SK-N-SH (cell line): ENCODE measurements at regions not wholly inside any gene's neighbourhood (a gene's known extent, or its start where the extent isn't known, plus 50 kb on each side); places are given as distances from the start of the nearest gene placed in this dataset.

ENCODE experiments used
- CTCF ChIA-PET: fragments of 300-600, 350-600 bp; formaldehyde crosslinking; extraction: SDS; loops from one replicate; lab custom pipeline; 2021; lab: Yijun Ruan, JAX
- POLR2A ChIA-PET: fragments of 350-600 bp; sonication (Branson Sonifier 250); formaldehyde crosslinking; extraction: SDS; loops from one replicate; lab custom pipeline; 2020; ENCODE audit warnings: antibody characterized with exemption, inconsistent platforms; lab: Yijun Ruan, JAX
- DNase-seq: peaks from one replicate; pipeline ENCODE4 v3.0.0; 2012
- H2AFZ ChIP-seq: fragments of 200-600 bp; sonication (generic); 2 replicates; pipeline ENCODE4 v1.8.1; 2016; ENCODE audit warnings: antibody characterized with exemption, mild to moderate bottlenecking, low read depth
- H3F3A ChIP-seq: fragments of 200-600 bp; sonication (generic); replicated peaks from 2 replicates; pipeline ENCODE3; 2016; ENCODE audit warnings: antibody characterized with exemption, mild to moderate bottlenecking; ENCODE audit not compliant: insufficient read depth
- H3K27ac ChIP-seq, 2 experiments: fragments of 200-500 bp in 1 of 2; fragments of 200-600 bp in 1 of 2; sonication (Bioruptor generic) in 1 of 2; sonication (generic), shearing (Covaris generic) in 1 of 2; 2 replicates each; pipeline versions ENCODE4 v1.5.1 to v1.6.1; 2014 to 2016; ENCODE audit warnings: low read depth in 2 of 2, inconsistent platforms in 1 of 2, low read length in 1 of 2, mild to moderate bottlenecking in 1 of 2, mixed read lengths in 1 of 2
- H3K27me3 ChIP-seq: fragments of 200-600 bp; sonication (generic), shearing (Covaris generic); 2 replicates; pipeline ENCODE4 v1.6.1; 2016; ENCODE audit warnings: mixed run types; ENCODE audit not compliant: insufficient read depth
- H3K36me3 ChIP-seq, 2 experiments: fragments of 200-500 bp in 1 of 2; fragments of 200-600 bp in 1 of 2; sonication (Bioruptor generic) in 1 of 2; sonication (generic) in 1 of 2; replicated peaks in 1 of 2; 2 replicates each; pipeline versions ENCODE3 to v1.5.1; 2014 to 2016; ENCODE audit warnings: low read length in 1 of 2, mild to moderate bottlenecking in 1 of 2; ENCODE audit not compliant: insufficient read depth in 2 of 2, control insufficient read depth in 1 of 2
- H3K4me1 ChIP-seq, 2 experiments: fragments of 200-500 bp in 1 of 2; fragments of 200-600 bp in 1 of 2; sonication (Bioruptor generic) in 1 of 2; sonication (generic), shearing (Covaris generic) in 1 of 2; 2 replicates each; pipeline versions ENCODE4 v1.5.1 to v1.6.1; 2014 to 2016; ENCODE audit warnings: low read depth in 1 of 2, low read length in 1 of 2, mixed run types in 1 of 2; ENCODE audit not compliant: insufficient read depth in 2 of 2, control insufficient read depth in 1 of 2
- H3K4me2 ChIP-seq: fragments of 200-600 bp; sonication (generic), shearing (Covaris generic); 2 replicates; pipeline ENCODE4 v1.6.1; 2017; ENCODE audit warnings: mixed run types
- H3K4me3 ChIP-seq, 2 experiments: fragments of 200-500 bp in 1 of 2; fragments of 200-600 bp in 1 of 2; sonication (Bioruptor generic) in 1 of 2; sonication (generic), shearing (Covaris generic) in 1 of 2; 2 replicates each; pipeline versions ENCODE4 v1.5.1 to v1.8.1; 2014 to 2016; ENCODE audit warnings: low read depth in 2 of 2, inconsistent platforms in 1 of 2, low read length in 1 of 2, mild to moderate bottlenecking in 1 of 2, mixed read lengths in 1 of 2, moderate library complexity in 1 of 2
- H3K79me2 ChIP-seq: fragments of 200-600 bp; sonication (generic); 2 replicates; pipeline ENCODE4 v1.8.1; 2017; ENCODE audit warnings: mild to moderate bottlenecking; ENCODE audit not compliant: insufficient read depth
- H3K9ac ChIP-seq: fragments of 200-600 bp; sonication (generic); 2 replicates; pipeline ENCODE4 v1.6.1; 2017; ENCODE audit warnings: mixed run types
- H3K9me2 ChIP-seq: fragments of 200-600 bp; sonication (generic); 2 replicates; pipeline ENCODE4 v1.6.1; 2017; ENCODE audit warnings: mixed run types
- H3K9me3 ChIP-seq: fragments of 200-600 bp; sonication (generic); 2 replicates; pipeline ENCODE4 v1.6.1; 2017; ENCODE audit warnings: mixed run types, mild to moderate bottlenecking, moderate library complexity
- H4K20me1 ChIP-seq: fragments of 200-600 bp; sonication (generic); 2 replicates; pipeline ENCODE4 v1.6.1; 2017; ENCODE audit warnings: mild to moderate bottlenecking, mixed run types; ENCODE audit not compliant: insufficient read depth
- GATA2 ChIP-seq: sonication (generic); formaldehyde crosslinking; IDR thresholded peaks from 2 replicates; pipeline ENCODE4 v1.5.0; 2020; ENCODE audit warnings: mild to moderate bottlenecking, missing genetic modification reagents
- SIN3A ChIP-seq: IDR thresholded peaks from 2 replicates; pipeline ENCODE4 v1.6.1; 2012; ENCODE audit warnings: low read depth, mild to moderate bottlenecking, low read length, moderate library complexity, borderline replicate concordance
- WGBS: methylation state at CpG from one replicate; pipeline ENCODE4 v1.1.6; 2017; ENCODE audit warnings: low lambda C conversion rate; 5-methylcytosine and 5-hydroxymethylcytosine counted together
- TF ChIP-seq, protein P1 (sequence below): fragments of 200-600 bp; sonication (generic); IDR thresholded peaks from 2 replicates; pipeline ENCODE4 v1.6.1; 2017; ENCODE audit warnings: antibody characterized with exemption, mild to moderate bottlenecking, moderate library complexity
- TF ChIP-seq, protein P2 (sequence below): IDR thresholded peaks from 2 replicates; pipeline ENCODE4; 2012
- TF ChIP-seq, protein P3 (sequence below): fragments of 150-350 bp; IDR thresholded peaks from 2 replicates; pipeline ENCODE4 v1.6.1; 2017; ENCODE audit warnings: antibody characterized with exemption, low read length, low read depth, borderline replicate concordance

- H3K27me3 ChIP-seq: peaks cover 11% of the 10 kb centered on the region; the same call in 1 of the 2 replicates
- H3K4me2 ChIP-seq: no peak overlapping the region
- no peak overlapping the region for H3K27ac ChIP-seq
- no peaks in the 10 kb centered on the region for H3K9me2 ChIP-seq
- peaks cover 12% of the 10 kb centered on the region for H3F3A ChIP-seq
- H4K20me1 ChIP-seq: 0 out of 2 replicates have a peak, but pooled peaks cover 3% of the 10 kb centered on the region
- H3K36me3 ChIP-seq: no peaks in the 10 kb centered on the region
- peaks cover 0 to 23% of the 10 kb centered on the region in 2 experiments; a peak in 3 of 4 replicates for H3K4me1 ChIP-seq
- ChIA-PET CTCF (interaction anchor here (0.9 kb wide), 1 partner anchor 38 kb away, joined by 3 read pairs; no protein-coding TSS in a partner anchor), POLR2A (no interaction called here)
- no peak overlapping the region for H3K4me3 ChIP-seq
- no peak overlapping the region for H3K9ac ChIP-seq
- 34% methylated on average over 4 of the region's 4 CpGs for WGBS
- H2AFZ ChIP-seq: no peak overlapping the region
- no peaks in the 10 kb centered on the region for H3K79me2 ChIP-seq
- DNase-seq: no peak
- H3K9me3 ChIP-seq: no peaks in the 10 kb centered on the region
- TF ChIP-seq, protein P1, sequence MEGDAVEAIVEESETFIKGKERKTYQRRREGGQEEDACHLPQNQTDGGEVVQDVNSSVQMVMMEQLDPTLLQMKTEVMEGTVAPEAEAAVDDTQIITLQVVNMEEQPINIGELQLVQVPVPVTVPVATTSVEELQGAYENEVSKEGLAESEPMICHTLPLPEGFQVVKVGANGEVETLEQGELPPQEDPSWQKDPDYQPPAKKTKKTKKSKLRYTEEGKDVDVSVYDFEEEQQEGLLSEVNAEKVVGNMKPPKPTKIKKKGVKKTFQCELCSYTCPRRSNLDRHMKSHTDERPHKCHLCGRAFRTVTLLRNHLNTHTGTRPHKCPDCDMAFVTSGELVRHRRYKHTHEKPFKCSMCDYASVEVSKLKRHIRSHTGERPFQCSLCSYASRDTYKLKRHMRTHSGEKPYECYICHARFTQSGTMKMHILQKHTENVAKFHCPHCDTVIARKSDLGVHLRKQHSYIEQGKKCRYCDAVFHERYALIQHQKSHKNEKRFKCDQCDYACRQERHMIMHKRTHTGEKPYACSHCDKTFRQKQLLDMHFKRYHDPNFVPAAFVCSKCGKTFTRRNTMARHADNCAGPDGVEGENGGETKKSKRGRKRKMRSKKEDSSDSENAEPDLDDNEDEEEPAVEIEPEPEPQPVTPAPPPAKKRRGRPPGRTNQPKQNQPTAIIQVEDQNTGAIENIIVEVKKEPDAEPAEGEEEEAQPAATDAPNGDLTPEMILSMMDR: 0 out of 2 replicates have a peak, but pooled peaks have one; percentile 11
- TF ChIP-seq GATA2: no peak
These were observed 155.0 kb downstream of the DAD1 start for GRCh38 chr14:22434030-22434429.

- WGBS: 5% methylated on average over 4 of the region's 4 CpGs
- ChIA-PET POLR2A (no interaction called here), CTCF (no interaction called here)
- no peak for DNase-seq
- Histone ChIP-seq H3K9ac (no peak overlapping the region), H3F3A (peaks cover 12% of the 10 kb centered on the region), H3K79me2 (no peaks in the 10 kb centered on the region), H3K36me3 (no peaks in the 10 kb centered on the region), H3K27me3 (peaks cover 21% of the 10 kb centered on the region; the same call in 1 of the 2 replicates), H3K4me3 (no peak overlapping the region), H3K9me2 (no peaks in the 10 kb centered on the region), H2AFZ (no peak overlapping the region), H3K4me1 (peaks cover 0 to 28% of the 10 kb centered on the region in 2 experiments; a peak in 3 of 4 replicates), H3K27ac (peak overlapping the region in 1 of 2 experiments; percentile 14; a peak in 1 of 4 replicates), H3K9me3 (no peaks in the 10 kb centered on the region), H3K4me2 (peak overlapping the region; percentile 59; the same call in 1 of the 2 replicates), H4K20me1 (0 out of 2 replicates have a peak, but pooled peaks cover 3% of the 10 kb centered on the region)
- no peak for TF ChIP-seq SIN3A
- TF ChIP-seq, protein P2, sequence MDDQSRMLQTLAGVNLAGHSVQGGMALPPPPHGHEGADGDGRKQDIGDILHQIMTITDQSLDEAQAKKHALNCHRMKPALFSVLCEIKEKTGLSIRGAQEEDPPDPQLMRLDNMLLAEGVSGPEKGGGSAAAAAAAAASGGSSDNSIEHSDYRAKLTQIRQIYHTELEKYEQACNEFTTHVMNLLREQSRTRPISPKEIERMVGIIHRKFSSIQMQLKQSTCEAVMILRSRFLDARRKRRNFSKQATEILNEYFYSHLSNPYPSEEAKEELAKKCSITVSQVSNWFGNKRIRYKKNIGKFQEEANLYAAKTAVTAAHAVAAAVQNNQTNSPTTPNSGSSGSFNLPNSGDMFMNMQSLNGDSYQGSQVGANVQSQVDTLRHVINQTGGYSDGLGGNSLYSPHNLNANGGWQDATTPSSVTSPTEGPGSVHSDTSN: no peak
- TF ChIP-seq, protein P3, sequence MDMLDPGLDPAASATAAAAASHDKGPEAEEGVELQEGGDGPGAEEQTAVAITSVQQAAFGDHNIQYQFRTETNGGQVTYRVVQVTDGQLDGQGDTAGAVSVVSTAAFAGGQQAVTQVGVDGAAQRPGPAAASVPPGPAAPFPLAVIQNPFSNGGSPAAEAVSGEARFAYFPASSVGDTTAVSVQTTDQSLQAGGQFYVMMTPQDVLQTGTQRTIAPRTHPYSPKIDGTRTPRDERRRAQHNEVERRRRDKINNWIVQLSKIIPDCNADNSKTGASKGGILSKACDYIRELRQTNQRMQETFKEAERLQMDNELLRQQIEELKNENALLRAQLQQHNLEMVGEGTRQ: no peak
These were observed 156.0 kb downstream of the DAD1 start for GRCh38 chr14:22433069-22433468.
